Uterus (tissue), 2 donors: ENCODE measurements at regions not wholly inside any gene's neighbourhood (a gene's known extent, or its start where the extent isn't known, plus 50 kb on each side); places are given as distances from the start of the nearest gene placed in this dataset.

Experiments
- CTCF ChIP-seq, 4 experiments: fragments of 200-600 bp in 2 of 4; fragments of 450-650 bp in 2 of 4; sonication (generic) in 2 of 4; IDR thresholded peaks; one replicate each; pipeline ENCODE4 v1.5.1; 2016 to 2019; ENCODE audit warnings: antibody characterized with exemption in 4 of 4, mild to moderate bottlenecking in 2 of 4, moderate library complexity in 1 of 4
- POLR2A ChIP-seq, 2 donors: fragments of 450-650 bp; IDR thresholded peaks; one replicate each; pipeline ENCODE4 v1.6.1; 2016; ENCODE audit warnings: antibody characterized with exemption in 2 of 2, mild to moderate bottlenecking in 1 of 2, moderate library complexity in 1 of 2

DNA sequence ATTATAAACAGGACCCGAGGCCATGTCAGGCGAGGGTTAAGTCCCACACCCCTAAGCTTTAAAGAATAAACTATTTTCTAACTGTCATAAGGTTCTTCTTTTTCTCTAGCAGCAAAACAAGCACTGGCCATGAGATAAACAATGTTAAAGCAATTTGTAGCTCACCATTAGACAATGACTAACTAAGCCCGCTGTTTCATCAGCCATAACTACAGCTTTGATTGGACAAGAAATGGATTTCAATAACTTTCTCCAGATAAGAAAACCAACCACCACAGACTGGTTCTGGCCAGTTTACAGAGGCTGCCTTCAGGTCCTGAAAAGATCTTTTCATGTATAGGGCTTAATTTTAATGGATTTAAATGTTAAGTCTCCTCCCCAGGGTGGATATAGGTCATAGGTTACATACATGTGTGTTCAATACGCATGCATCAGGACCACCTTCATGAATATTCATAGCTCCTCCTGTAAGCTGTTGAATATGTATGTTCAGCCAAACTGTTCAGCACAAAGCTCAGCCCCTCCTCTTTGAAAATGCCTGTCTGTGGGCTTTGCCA is 108.7 kb upstream of the RAB6C start:
- TF ChIP-seq POLR2A (IDR thresholded peaks at IDR 0.05) (no peak), CTCF (IDR thresholded peaks at IDR 0.05) (no peak)
